Esophagus muscularis mucosa (tissue), 3 donors: ENCODE measurements at regions not wholly inside any gene's neighbourhood (a gene's known extent, or its start where the extent isn't known, plus 50 kb on each side); places are given as distances from the start of the nearest gene placed in this dataset.

Source experiments
- CTCF ChIP-seq, 3 experiments: fragments of 200-600 bp in 2 of 3; fragments of 450-650 bp in 1 of 3; sonication (generic) in 2 of 3; IDR thresholded peaks; one replicate each; pipeline ENCODE4 v1.5.1; 2017 to 2019; ENCODE audit warnings: antibody characterized with exemption in 3 of 3, mild to moderate bottlenecking in 2 of 3, moderate library complexity in 1 of 3
- POLR2A ChIP-seq: fragments of 450-650 bp; IDR thresholded peaks from one replicate; pipeline ENCODE4 v1.6.1; 2017; ENCODE audit warnings: antibody characterized with exemption, moderate library complexity, mild to moderate bottlenecking, low read depth

DNA sequence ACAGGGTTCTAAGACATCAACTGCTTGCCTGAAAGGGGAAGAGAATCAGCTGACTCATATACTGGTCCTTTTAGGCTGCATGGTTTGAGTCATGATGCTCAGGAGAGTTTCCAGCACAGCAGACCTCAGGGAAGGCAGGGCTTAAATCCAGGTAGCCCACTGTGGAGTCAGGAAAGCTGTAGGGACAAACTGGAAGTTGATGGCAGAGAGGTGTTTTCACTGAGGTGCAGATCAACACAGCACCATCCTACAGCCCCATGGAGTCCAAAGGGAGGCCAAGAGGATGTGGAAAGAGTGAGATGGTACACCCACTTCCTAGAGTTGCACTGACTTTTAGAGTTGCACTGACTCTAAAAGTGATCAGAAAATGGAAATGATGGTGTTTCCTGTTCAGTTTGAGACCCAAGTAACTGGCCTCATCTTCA lies 252.4 kb upstream of the DUSP10 start:
- TF ChIP-seq POLR2A (no peak), CTCF (IDR thresholded peaks at IDR 0.05) (no peak)
